ENCODE measurements at regions not wholly inside any gene's neighbourhood (a gene's known extent, or its start where the extent isn't known, plus 50 kb on each side); places are given as distances from the start of the nearest gene placed in this dataset.

DNA sequence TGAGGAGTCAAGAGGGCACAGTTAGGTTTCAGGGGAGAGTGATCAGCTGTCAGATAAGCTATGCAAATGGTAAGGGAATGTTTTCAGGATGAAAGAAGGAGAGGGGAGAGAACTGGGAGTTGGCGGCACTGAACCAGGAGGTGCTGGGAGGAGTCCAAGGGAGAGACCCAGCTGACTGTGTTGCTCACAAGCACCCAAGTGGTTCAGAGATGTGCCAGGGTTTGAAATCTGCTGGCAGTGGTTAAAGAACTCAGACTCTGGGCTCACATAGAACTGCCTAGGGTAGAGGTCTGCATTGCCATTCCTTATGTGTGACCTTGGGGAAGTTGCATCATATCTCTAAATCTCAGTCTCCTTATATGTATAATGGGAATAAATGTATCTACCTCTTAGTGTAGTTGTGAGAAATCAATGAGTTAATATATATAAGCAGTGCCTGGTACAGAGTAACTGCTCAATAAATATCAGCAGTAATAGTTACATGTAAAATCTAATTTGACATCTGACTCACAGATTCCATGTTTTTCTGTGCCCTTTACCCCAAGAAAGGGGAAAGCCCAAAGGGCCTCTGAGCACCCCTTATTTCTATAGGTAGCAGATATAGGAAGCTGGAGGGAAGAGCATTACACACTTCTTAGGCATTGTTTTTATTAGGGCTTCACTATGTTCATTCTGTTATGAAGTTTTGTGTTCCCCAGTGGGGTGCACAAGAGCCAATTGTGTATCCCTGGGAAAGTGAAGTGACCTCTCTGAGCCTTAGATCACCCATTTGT is 66.9 kb upstream of the SESN3 start:
- DNase-seq = peak; percentile 65

DNA sequence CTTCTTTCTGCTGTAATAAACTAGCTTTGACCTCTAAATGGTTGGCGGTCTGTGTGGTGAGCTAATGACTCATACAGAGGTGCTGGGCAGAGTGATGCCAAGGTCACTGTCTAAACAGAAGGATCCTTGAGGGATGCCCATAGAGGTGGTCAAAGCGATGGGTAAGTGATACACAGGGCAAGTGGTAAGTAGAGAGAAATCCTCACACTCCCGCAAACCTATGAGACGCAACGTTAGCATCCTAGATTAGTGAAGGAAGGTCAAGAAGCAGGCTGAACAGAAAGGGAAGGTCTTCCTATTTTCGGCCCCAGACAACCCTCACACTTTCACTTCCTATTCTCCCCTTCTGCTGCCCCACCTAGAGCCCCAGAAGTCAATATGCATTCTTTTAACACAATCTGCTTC is 65.6 kb upstream of the SESN3 start:
- no peak for DNase-seq

DNA sequence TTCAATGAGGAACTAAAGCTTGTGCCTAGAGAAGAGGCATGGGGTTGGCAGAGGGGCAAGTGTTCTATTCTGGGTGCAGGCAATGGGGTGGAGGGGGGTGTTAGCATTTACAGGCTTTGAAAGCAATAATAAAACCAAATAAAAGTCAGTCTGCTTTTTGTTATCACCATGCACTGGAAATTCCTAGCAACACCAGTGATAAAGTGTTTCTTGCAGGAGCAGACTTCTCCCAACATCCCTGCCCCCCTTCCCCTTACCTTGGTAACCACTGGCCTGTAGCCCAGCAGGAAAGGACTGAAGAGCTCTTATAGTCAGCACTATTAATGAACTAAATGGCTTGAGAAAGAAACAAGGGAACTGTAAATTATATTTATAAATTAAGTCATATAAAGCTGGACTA is 65.2 kb upstream of the SESN3 start:
- DNase-seq = no peak

DNA sequence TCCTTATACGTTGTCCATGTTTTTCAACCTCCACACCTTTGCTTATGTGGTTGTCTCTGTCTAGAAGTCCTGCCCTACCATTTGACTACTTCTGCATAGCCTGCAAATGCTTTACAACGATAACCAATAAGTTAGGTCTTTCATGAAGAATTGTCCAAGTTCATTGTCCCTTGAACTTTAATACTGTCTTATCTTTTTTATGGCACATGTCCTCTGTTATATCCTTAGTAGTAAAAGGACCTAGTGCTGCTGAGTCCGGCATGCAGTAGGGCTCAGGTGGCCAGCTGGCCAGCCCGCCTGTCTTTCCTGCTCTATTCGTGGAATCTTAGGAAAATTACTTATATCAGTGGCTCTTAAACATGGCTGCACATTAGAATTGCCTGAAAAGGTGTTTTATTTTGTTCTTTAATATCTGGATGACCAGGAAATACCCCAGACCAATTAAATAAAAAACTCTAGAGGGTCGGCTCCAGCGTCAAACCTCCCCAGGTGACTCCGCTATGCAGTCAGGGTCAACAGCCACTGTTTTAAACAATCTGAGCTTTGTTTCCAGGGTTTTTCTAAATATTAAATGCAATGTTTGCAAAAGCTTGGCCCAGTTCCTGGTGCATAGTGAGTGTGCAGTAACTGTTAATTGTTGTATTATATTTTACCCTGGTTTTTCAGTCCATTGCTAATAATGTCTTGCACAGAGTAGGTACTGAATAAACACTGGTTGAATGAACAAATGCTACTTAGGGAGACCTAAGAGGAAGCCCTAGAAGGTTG is 64.6 kb upstream of the SESN3 start:
- DNase-seq = no peak

DNA sequence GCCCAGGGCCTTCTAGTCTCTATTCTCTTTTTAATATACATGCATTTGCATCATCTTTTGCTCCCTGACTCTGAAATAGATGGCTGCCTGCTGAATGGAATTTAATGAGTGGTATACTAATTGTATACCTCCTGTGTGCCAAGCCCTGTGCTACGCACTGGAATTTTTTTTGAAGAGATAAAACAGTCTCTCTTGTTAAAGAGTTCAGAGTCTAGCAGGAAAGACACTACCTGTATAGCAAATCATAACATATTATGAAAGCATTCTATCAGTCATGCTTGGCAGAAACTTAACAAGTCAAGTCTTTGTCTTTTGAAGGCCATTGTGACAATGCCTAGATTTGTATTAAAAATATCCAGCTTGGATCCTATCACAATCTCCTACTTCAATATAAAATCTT is 63.7 kb upstream of the SESN3 start:
- DNase-seq = no peak

DNA sequence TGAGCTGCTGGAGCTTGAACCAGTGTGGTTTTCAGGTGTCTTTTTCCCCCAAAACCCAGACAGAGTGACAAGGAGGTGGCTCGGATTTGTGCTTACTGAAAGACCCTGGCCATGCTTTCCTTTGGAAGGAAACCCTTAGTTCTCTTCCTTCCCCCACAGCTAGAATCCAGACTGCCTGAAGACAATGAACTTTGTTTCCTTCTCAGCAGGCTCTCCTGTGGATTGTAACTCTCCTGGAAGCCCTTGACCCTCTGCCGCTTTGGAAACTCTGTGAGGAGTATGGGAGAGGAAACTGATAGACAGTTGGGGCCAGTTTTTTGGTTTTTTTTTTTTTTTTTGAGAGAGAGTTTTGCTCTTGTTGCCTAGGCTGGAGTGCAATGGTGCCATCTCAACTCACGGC is 62.1 kb upstream of the SESN3 start:
- no peak for DNase-seq

DNA sequence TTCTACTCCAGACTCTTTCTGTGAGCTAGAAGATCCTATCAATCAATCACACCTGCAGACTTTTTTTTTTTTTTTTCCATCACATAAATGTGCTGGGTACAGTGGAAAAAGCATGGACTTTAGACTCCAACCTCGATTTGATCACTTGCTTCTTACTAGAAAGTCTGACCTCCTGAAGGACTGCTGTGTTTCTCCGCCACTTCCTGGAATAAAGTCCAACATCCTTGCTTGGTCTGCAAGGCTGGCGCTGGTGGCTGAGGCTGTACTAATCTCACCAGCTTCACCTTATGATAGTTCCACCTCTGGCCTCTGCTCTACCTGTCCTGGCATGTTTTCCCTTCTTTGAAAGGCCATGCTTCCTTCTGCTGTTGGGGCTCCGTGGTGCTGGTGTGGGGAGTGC is 60.9 kb upstream of the SESN3 start:
- DNase-seq = no peak

DNA sequence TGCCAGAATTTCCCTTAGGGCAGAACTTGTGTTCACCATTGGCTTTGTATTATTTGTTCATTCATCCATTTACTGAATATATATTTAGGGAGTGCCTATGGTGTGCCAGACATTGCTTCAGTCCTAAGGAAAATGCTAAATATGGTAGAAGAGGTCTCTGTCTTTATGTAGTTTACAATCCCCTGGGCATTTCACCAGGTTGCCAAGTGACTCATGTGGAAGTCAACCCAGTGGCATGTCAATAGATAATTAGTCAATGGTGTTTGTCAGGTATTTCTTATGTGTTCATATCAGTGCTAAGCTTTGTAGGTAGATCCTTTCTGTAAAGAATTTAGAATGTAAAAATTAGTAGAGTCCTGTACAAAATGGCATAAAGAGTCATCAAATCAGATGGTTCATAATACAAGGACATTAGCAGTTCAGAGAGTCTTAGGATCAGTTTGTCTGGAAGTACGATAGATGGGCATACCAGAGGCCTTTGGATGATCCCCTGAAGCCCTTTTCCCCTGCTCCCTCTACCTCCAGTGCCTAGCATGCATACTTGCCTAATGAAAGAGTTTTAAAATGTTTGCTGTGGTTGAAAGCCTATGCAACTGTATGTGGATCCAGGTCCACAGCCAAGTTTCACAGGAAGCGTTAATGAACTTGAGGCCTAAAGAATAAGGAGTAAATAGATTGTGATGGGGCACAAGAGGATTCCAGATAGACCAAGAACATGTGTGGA is 58.5 kb upstream of the SESN3 start:
- no peak for DNase-seq

DNA sequence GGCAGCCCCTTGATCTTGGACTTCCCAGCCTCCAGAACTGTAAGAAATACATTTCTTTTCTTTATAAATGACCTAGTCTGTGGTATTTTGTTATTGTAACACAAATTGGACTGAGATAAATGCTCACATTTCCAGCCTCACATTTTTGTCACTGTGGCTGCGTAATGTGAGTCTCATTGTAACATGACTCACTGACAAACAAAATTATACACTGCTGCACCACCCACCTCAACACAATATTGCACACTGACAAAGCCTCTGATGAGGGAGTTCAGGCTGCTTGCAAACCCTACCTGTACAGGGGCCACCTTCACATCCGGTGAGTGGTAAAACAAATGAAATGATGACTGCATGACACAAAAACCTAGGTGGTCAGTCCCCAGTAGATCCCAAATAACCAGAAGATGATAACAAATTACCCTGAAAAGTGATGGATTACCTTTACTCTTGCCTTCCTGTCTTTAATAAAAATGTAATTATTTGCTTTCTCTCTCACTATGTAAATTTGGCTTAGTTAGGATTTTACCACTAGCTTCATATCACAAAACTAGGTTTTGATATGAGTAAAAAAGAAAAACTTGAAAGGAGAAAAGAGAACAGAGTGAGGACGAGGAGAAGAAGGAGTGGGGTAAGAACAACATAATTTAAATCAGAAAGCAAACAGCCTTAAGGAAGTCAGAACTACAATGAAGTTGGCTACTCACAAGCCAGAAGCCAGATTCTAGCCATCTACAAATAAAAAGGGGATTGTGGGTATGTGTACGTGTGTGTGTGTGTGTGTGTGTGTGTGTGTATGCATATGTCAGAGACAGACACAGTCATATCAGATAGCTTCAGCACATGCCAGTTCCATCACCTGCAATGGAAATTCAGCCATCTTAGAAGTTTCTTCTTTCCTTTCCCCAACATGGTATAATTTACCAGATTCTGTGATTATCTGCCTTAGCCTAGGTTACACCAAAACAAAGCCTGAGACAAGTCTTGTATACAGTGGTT is 53.4 kb upstream of the SESN3 start:
- DNase-seq = no peak

DNA sequence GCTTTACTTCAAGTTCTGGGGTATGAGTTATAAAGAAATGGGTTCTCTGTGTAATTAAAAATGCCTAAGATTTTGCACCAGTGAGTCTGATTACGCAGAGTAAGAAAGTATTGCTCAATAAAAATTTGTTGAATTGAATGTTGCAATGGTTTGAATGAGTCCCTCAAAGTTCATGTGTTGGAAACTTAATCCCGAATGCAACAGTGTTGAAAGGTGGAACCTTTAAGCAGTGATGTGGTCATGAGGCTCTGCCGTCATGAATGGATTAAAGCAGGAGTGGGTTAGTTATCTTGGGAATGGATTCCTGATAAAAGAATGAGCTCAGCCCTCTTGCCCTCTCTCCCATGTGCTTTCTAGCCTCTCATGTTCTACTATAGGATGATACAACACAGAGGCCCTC is 52.6 kb upstream of the SESN3 start:
- no peak for DNase-seq

DNA sequence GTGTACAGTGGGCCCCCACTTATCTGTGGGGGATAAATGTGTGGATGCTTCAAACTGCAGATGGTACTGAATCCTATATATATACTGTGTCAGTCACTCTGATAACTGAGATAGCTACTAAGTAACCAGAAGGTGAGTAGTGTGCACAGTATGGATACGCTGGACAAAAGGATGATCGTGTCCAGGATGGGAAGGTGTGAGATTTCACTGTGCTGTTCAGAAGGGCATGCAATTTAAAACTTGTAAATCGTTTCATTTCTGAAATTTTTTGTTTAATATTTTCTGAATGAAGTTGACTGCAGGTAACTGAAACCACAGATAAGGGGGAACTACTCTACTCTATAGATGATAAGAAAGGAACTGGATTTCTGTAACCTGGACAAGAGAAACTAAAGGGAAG is 52.1 kb upstream of the SESN3 start:
- DNase-seq = no peak

DNA sequence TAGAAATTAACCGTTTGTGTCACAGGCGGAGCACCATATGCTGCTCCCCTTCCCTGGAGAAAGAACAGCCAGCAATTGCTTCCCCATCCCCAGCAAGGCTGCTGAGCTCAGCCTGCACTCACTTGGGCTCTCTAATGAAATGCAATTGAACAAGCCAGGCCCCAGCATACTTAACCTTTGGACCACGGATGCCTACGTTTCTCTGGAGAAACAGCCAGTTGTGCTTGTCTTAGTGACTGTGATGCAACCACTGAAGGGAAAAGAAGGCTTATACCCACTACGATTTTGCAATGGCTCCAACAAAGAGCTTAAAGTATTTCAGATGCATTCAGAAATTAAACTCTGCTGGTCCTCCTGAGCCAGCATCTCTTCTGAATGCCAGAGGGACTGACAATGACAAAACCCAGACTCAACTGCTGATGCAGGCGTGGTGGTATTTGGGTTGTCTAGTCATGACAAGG is 51.3 kb upstream of the SESN3 start:
- peak; percentile 91 for DNase-seq
